ENCODE measurements at regions not wholly inside any gene's neighbourhood (a gene's known extent, or its start where the extent isn't known, plus 50 kb on each side); places are given as distances from the start of the nearest gene placed in this dataset.

- no peak for ATAC-seq
- 67 to 76% (median 68%) methylated on average over 2 of the region's 2 CpGs for WGBS, 4 donors
- intact Hi-C loops (cut with DNase I), result loop anchor here in 1 of 10 donors (10.0 kb wide), 1 partner anchor 46 kb away; no protein-coding TSS in a partner anchor
Measured at GRCh38 chr9:28050941-28051340, 477.7 kb upstream of the C9orf72 start.

GRCh38 chr9:28051559-28052503 is 478.6 kb upstream of the C9orf72 start:
- no peak for ATAC-seq
- H3K36me3 ChIP-seq, result no peaks in the 10 kb centered on the region
- TF ChIP-seq CTCF (IDR thresholded peaks at IDR 0.05), result no peak
- no peak for TF ChIP-seq POLR2A (IDR thresholded peaks at IDR 0.05)
- H3K9me3 ChIP-seq, result no peaks in the 10 kb centered on the region
- H3K4me1 ChIP-seq, result no peaks in the 10 kb centered on the region
- intact Hi-C loops (cut with DNase I), result loop anchor here in 1 of 10 donors (10.0 kb wide), 1 partner anchor 47 kb away; no protein-coding TSS in a partner anchor
- no peak overlapping the region for H3K27ac ChIP-seq
- H3K4me3 ChIP-seq, result no peak overlapping the region
- H3K27me3 ChIP-seq, result no peaks in the 10 kb centered on the region
- no peak for DNase-seq
- WGBS, 4 donors, result 55 to 67% (median 60%) methylated on average over 5 of the region's 5 CpGs

More at GRCh38 chr9:28050941-28051340, 477.7 kb upstream of the C9orf72 start:
- H3K27me3 ChIP-seq, result no peaks in the 10 kb centered on the region
- no peak for DNase-seq
- H3K27ac ChIP-seq, result no peak overlapping the region
- H3K36me3 ChIP-seq, result no peaks in the 10 kb centered on the region
- no peak for TF ChIP-seq POLR2A (IDR thresholded peaks at IDR 0.05)
- TF ChIP-seq CTCF (IDR thresholded peaks at IDR 0.05), result no peak
- no peaks in the 10 kb centered on the region for H3K9me3 ChIP-seq
- no peaks in the 10 kb centered on the region for H3K4me1 ChIP-seq
- H3K4me3 ChIP-seq, result no peak overlapping the region

GRCh38 chr9:28053096-28053777 is 480.0 kb upstream of the C9orf72 start:
- TF ChIP-seq CTCF (IDR thresholded peaks at IDR 0.05) (no peak), POLR2A (IDR thresholded peaks at IDR 0.05) (no peak)
- WGBS, 4 donors, result 39 to 51% (median 47%) methylated on average over 7 of the region's 7 CpGs
- no peak overlapping the region for H3K27ac ChIP-seq
- no peaks in the 10 kb centered on the region for H3K36me3 ChIP-seq
- no peaks in the 10 kb centered on the region for H3K27me3 ChIP-seq
- no peak overlapping the region for H3K4me3 ChIP-seq
- H3K4me1 ChIP-seq, result no peaks in the 10 kb centered on the region
- intact Hi-C loops (cut with DNase I), result loop anchor here in 1 of 10 donors (10.0 kb wide), 1 partner anchor 48 kb away; no protein-coding TSS in a partner anchor
- H3K9me3 ChIP-seq, result no peaks in the 10 kb centered on the region
- no peak for DNase-seq
- no peak for ATAC-seq

DNA sequence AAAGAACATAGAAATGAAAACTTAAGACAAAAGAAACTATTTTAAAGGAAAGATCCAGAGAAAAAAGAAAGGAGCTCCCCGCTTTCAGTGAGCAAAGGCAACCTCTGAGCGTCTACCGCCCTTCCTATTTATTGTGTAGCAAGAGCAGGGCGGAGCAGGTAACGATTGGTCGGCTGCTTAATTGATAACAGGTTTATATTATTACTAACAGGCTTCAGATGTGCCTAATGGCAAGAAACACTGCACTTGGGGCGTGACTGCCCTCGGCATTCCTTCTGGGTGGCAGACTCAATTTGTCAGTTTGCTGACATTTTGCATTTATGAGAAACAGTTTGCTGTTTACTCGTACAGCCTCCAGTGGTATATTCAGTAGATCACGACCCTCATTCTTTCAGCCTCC is 482.7 kb upstream of the C9orf72 start:
- 83 to 90% (median 87%) methylated on average over 10 of the region's 10 CpGs for WGBS, 4 donors
- Histone ChIP-seq H3K4me1 (no peaks in the 10 kb centered on the region), H3K9me3 (no peaks in the 10 kb centered on the region), H3K27ac (no peak overlapping the region), H3K27me3 (no peaks in the 10 kb centered on the region), H3K4me3 (no peak overlapping the region), H3K36me3 (no peaks in the 10 kb centered on the region)
- intact Hi-C loops (cut with DNase I), result loop anchor here in 1 of 10 donors (10.0 kb wide), 1 partner anchor 51 kb away; no protein-coding TSS in a partner anchor
- ATAC-seq, result no peak
- no peak for TF ChIP-seq POLR2A (IDR thresholded peaks at IDR 0.05)
- TF ChIP-seq CTCF (IDR thresholded peaks at IDR 0.05), result no peak
- no peak for DNase-seq
